ENCODE measurements at regions not wholly inside any gene's neighbourhood (a gene's known extent, or its start where the extent isn't known, plus 50 kb on each side); places are given as distances from the start of the nearest gene placed in this dataset.

GRCh38 chr16:59144326-59144725, 410.2 kb upstream of the GOT2 start:
- intact Hi-C loops (cut with micrococcal nuclease) (no loop called here), in situ Hi-C loops (cut with MboI) (no loop called here)
- Histone ChIP-seq H3K4me1 (replicated peaks in 1 of 2; ENCODE audit: control insufficient read depth in 2 of 2, insufficient read depth in 2 of 2, low read length in 2 of 2) (no peaks in the 10 kb centered on the region), H3K4me3 (no peak overlapping the region), H3K9me3 (replicated peaks; ENCODE audit: control insufficient read depth, insufficient read depth, low read depth, low read length) (no peaks in the 10 kb centered on the region), H3K9ac (ENCODE audit: insufficient read depth in 1 of 2, low read depth in 2 of 2, low read length in 2 of 2) (no peak overlapping the region), H3K9me1 (ENCODE audit: control insufficient read depth, insufficient read depth, low read length) (no peaks in the 10 kb centered on the region), H3K27me3 (ENCODE audit: control insufficient read depth in 2 of 2, insufficient read depth in 2 of 2, low read length in 2 of 2) (no peaks in the 10 kb centered on the region), H4K20me1 (replicated peaks; ENCODE audit: control insufficient read depth, insufficient read depth, low read length) (no peaks in the 10 kb centered on the region), H3K36me3 (ENCODE audit: control insufficient read depth, insufficient read depth, low read length) (no peaks in the 10 kb centered on the region), H3K79me2 (ENCODE audit: control insufficient read depth, insufficient read depth, low read length) (no peaks in the 10 kb centered on the region), H2AFZ (ENCODE audit: low read depth, low read length) (no peak overlapping the region), H3K4me2 (ENCODE audit: insufficient read depth, low read length) (no peak overlapping the region), H3K27ac (ENCODE audit: extremely low read depth, low read depth, low read length) (no peak overlapping the region)
- CTCF ChIA-PET (ENCODE audit: low intra/inter-chr PET ratio), result no interaction called here
- POLR2A ChIA-PET, result no interaction called here
- no peak for DNase-seq (ENCODE audit: extremely low read depth in 1 of 4, low spot score in 3 of 4)
- ATAC-seq, result no peak
- BruUV-seq (replicated peaks), result no TSS peak
- TF ChIP-seq MAFG (tag; conservative IDR thresholded peaks at IDR 0.05), result no peak
- no peak for TF ChIP-seq FOXK1 (CRISPR knock-in tag; IDR thresholded peaks at IDR 0.05; ENCODE audit: borderline replicate concordance)
- TF ChIP-seq TRIM28 (IDR thresholded peaks at IDR 0.05), result no peak
- no peak for TF ChIP-seq RB1 (IDR thresholded peaks at IDR 0.05; ENCODE audit: low read depth)
- FAIRE-seq, result no peak
- 0% methylated on average over 1 of the region's 1 CpG for WGBS (ENCODE audit: insufficient coverage, low coverage, missing lambda C conversion rate)

- BruUV-seq (replicated peaks), result no TSS peak
- Histone ChIP-seq H3K4me2 (ENCODE audit: insufficient read depth, low read length) (no peak overlapping the region), H3K27ac (ENCODE audit: extremely low read depth, low read depth, low read length) (no peak overlapping the region), H3K9ac (ENCODE audit: insufficient read depth in 1 of 2, low read depth in 2 of 2, low read length in 2 of 2) (no peak overlapping the region), H2AFZ (ENCODE audit: low read depth, low read length) (no peak overlapping the region), H3K4me3 (no peak overlapping the region), H3K9me1 (ENCODE audit: control insufficient read depth, insufficient read depth, low read length) (no peaks in the 10 kb centered on the region), H3K27me3 (ENCODE audit: control insufficient read depth in 2 of 2, insufficient read depth in 2 of 2, low read length in 2 of 2) (no peaks in the 10 kb centered on the region), H4K20me1 (replicated peaks; ENCODE audit: control insufficient read depth, insufficient read depth, low read length) (no peaks in the 10 kb centered on the region), H3K9me3 (replicated peaks; ENCODE audit: control insufficient read depth, insufficient read depth, low read depth, low read length) (no peaks in the 10 kb centered on the region), H3K36me3 (ENCODE audit: control insufficient read depth, insufficient read depth, low read length) (no peaks in the 10 kb centered on the region), H3K4me1 (replicated peaks in 1 of 2; ENCODE audit: control insufficient read depth in 2 of 2, insufficient read depth in 2 of 2, low read length in 2 of 2) (no peaks in the 10 kb centered on the region), H3K79me2 (ENCODE audit: control insufficient read depth, insufficient read depth, low read length) (no peaks in the 10 kb centered on the region)
- intact Hi-C loops (cut with micrococcal nuclease) (no loop called here), in situ Hi-C loops (cut with MboI) (no loop called here)
- DNase-seq (ENCODE audit: extremely low read depth in 1 of 4, low spot score in 3 of 4) (no peak), ATAC-seq (no peak), FAIRE-seq (no peak)
- 0% methylated on average over 1 of the region's 1 CpG for WGBS (ENCODE audit: insufficient coverage, low coverage, missing lambda C conversion rate)
- TF ChIP-seq KLF10 (CRISPR knock-in tag; IDR thresholded peaks at IDR 0.05), result no peak
- no peak for TF ChIP-seq AFF4 (CRISPR knock-in tag; IDR thresholded peaks at IDR 0.05)
- no peak for TF ChIP-seq ZNF77 (CRISPR knock-in tag; IDR thresholded peaks at IDR 0.05)
- POLR2A ChIA-PET, result no interaction called here
- CTCF ChIA-PET (ENCODE audit: low intra/inter-chr PET ratio), result no interaction called here
Observed at GRCh38 chr16:59126486-59126885, 392.4 kb upstream of the GOT2 start.
